ENCODE measurements at regions not wholly inside any gene's neighbourhood (a gene's known extent, or its start where the extent isn't known, plus 50 kb on each side); places are given as distances from the start of the nearest gene placed in this dataset.
"Not testable (repeated sequence)": the region's sequence is repeated elsewhere in the genome, so short reads cannot be mapped to it uniquely, and the experiment has no call there.

DNA sequence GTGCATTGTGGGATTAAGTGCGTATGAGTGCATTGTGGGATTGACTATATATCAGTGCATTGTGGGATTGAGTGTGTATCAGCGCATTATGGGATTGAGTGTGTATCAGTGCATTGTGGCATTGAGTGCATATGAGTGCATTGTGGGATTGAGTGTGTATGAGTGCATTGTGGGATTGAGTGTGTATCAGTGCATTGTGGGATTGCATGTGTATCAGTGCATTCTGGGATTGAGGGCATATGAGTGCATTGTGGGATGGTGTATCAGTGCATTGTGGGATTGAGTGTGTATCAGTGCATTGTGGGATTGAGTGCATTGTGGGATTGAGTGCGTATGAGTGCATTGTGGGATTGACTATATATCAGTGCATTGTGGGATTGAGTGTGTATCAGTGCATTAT is 106.4 kb downstream of the SHOX start:
- not testable (repeated sequence) for TF ChIP-seq POLR2A (IDR thresholded peaks at IDR 0.05; ENCODE audit: control extremely low read depth in 1 of 2, low read depth in 2 of 2, low read length in 2 of 2); TAF1 (IDR thresholded peaks at IDR 0.05; ENCODE audit: low read depth, low read length); RFX5 (IDR thresholded peaks at IDR 0.05; ENCODE audit: borderline replicate concordance, low read depth, low read length); SAP30 (IDR thresholded peaks at IDR 0.05; ENCODE audit: insufficient read depth, insufficient replicate concordance, low read length); PHF8 (conservative IDR thresholded peaks at IDR 0.05; ENCODE audit: low read depth, low read length); NRF1 (IDR thresholded peaks at IDR 0.05; ENCODE audit: low read depth, low read length); POLR2AphosphoS5 (IDR thresholded peaks at IDR 0.05; ENCODE audit: low read depth, low read length); SUZ12 (IDR thresholded peaks at IDR 0.05; ENCODE audit: low read length); CREB1 (IDR thresholded peaks at IDR 0.05); EP300 (IDR thresholded peaks at IDR 0.05; ENCODE audit: borderline replicate concordance in 1 of 2, low read depth in 2 of 2, low read length in 2 of 2); RBBP5 (IDR thresholded peaks at IDR 0.05; ENCODE audit: borderline replicate concordance, low read depth, low read length); ASH2L (IDR thresholded peaks at IDR 0.05; ENCODE audit: low read length)
- TF ChIP-seq, protein P1, sequence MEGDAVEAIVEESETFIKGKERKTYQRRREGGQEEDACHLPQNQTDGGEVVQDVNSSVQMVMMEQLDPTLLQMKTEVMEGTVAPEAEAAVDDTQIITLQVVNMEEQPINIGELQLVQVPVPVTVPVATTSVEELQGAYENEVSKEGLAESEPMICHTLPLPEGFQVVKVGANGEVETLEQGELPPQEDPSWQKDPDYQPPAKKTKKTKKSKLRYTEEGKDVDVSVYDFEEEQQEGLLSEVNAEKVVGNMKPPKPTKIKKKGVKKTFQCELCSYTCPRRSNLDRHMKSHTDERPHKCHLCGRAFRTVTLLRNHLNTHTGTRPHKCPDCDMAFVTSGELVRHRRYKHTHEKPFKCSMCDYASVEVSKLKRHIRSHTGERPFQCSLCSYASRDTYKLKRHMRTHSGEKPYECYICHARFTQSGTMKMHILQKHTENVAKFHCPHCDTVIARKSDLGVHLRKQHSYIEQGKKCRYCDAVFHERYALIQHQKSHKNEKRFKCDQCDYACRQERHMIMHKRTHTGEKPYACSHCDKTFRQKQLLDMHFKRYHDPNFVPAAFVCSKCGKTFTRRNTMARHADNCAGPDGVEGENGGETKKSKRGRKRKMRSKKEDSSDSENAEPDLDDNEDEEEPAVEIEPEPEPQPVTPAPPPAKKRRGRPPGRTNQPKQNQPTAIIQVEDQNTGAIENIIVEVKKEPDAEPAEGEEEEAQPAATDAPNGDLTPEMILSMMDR (IDR thresholded peaks at IDR 0.05; ENCODE audit: control extremely low read depth in 1 of 3, insufficient read depth in 1 of 3, low read depth in 1 of 3, low read length in 3 of 3), result not testable (repeated sequence)
- TF ChIP-seq, protein P2, sequence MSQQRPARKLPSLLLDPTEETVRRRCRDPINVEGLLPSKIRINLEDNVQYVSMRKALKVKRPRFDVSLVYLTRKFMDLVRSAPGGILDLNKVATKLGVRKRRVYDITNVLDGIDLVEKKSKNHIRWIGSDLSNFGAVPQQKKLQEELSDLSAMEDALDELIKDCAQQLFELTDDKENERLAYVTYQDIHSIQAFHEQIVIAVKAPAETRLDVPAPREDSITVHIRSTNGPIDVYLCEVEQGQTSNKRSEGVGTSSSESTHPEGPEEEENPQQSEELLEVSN (IDR thresholded peaks at IDR 0.05), result not testable (repeated sequence)

Data from H1 (cell line).